ENCODE measurements at regions not wholly inside any gene's neighbourhood (a gene's known extent, or its start where the extent isn't known, plus 50 kb on each side); places are given as distances from the start of the nearest gene placed in this dataset.

- Histone ChIP-seq H3K9me3 (ENCODE audit: low read length) (no peaks in the 10 kb centered on the region), H3K4me3 (ENCODE audit: low read length) (no peak overlapping the region), H3K9me2 (ENCODE audit: insufficient read depth, low read length) (no peaks in the 10 kb centered on the region), H2AFZ (ENCODE audit: low read depth, low read length) (no peak overlapping the region), H4K20me1 (ENCODE audit: insufficient read depth) (no peaks in the 10 kb centered on the region), H3K27ac (ENCODE audit: low read length) (no peak overlapping the region), H3K27me3 (ENCODE audit: insufficient read depth, low read depth, low read length) (no peaks in the 10 kb centered on the region), H3F3A (ENCODE audit: insufficient read depth, low read length, poor library complexity, severe bottlenecking) (no peaks in the 10 kb centered on the region), H3K4me2 (ENCODE audit: low read length) (no peak overlapping the region), H3K9ac (ENCODE audit: low read length) (no peak overlapping the region), H3K79me2 (replicated peaks; ENCODE audit: insufficient read depth, low read length) (no peaks in the 10 kb centered on the region), H3K36me3 (ENCODE audit: insufficient read depth, low read length) (no peaks in the 10 kb centered on the region)
- TF ChIP-seq MXI1 (conservative IDR thresholded peaks at IDR 0.05; ENCODE audit: poor library complexity, severe bottlenecking) (no peak), POLR2AphosphoS5 (IDR thresholded peaks at IDR 0.05) (no peak), REST (IDR thresholded peaks at IDR 0.05; ENCODE audit: borderline replicate concordance) (no peak), SMC3 (conservative IDR thresholded peaks at IDR 0.05; ENCODE audit: poor library complexity) (no peak), RAD21 (conservative IDR thresholded peaks at IDR 0.05) (no peak), EZH2 (IDR thresholded peaks at IDR 0.05; ENCODE audit: borderline replicate concordance, insufficient read depth, low read length, poor library complexity, severe bottlenecking) (no peak), EP300 (conservative IDR thresholded peaks at IDR 0.05; ENCODE audit: poor library complexity, severe bottlenecking) (no peak), TAF1 (IDR thresholded peaks at IDR 0.05; ENCODE audit: low read depth) (no peak)
- TF ChIP-seq, protein P1, sequence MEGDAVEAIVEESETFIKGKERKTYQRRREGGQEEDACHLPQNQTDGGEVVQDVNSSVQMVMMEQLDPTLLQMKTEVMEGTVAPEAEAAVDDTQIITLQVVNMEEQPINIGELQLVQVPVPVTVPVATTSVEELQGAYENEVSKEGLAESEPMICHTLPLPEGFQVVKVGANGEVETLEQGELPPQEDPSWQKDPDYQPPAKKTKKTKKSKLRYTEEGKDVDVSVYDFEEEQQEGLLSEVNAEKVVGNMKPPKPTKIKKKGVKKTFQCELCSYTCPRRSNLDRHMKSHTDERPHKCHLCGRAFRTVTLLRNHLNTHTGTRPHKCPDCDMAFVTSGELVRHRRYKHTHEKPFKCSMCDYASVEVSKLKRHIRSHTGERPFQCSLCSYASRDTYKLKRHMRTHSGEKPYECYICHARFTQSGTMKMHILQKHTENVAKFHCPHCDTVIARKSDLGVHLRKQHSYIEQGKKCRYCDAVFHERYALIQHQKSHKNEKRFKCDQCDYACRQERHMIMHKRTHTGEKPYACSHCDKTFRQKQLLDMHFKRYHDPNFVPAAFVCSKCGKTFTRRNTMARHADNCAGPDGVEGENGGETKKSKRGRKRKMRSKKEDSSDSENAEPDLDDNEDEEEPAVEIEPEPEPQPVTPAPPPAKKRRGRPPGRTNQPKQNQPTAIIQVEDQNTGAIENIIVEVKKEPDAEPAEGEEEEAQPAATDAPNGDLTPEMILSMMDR (IDR thresholded peaks at IDR 0.05; ENCODE audit: poor library complexity, severe bottlenecking) = no peak
Measured at GRCh38 chr12:131589966-131590365, 120.9 kb upstream of the SFSWAP start.

- no peaks in the 10 kb centered on the region for H3K79me2 ChIP-seq (replicated peaks; ENCODE audit: insufficient read depth, low read length)
- H3K9me2 ChIP-seq (ENCODE audit: insufficient read depth, low read length) = no peaks in the 10 kb centered on the region
- H3K4me3 ChIP-seq (ENCODE audit: low read length) = no peak overlapping the region
- no peak overlapping the region for H3K4me2 ChIP-seq (ENCODE audit: low read length)
- no peaks in the 10 kb centered on the region for H3K9me3 ChIP-seq (ENCODE audit: low read length)
- no peaks in the 10 kb centered on the region for H3K36me3 ChIP-seq (ENCODE audit: insufficient read depth, low read length)
- H2AFZ ChIP-seq (ENCODE audit: low read depth, low read length) = no peak overlapping the region
- TF ChIP-seq SMC3 (conservative IDR thresholded peaks at IDR 0.05; ENCODE audit: poor library complexity) (no peak), MXI1 (conservative IDR thresholded peaks at IDR 0.05; ENCODE audit: poor library complexity, severe bottlenecking) (no peak), POLR2AphosphoS5 (IDR thresholded peaks at IDR 0.05) (no peak), TAF1 (IDR thresholded peaks at IDR 0.05; ENCODE audit: low read depth) (no peak)
- TF ChIP-seq, protein P1 (IDR thresholded peaks at IDR 0.05; ENCODE audit: poor library complexity, severe bottlenecking) = no peak
- H3K9ac ChIP-seq (ENCODE audit: low read length) = no peak overlapping the region
- no peaks in the 10 kb centered on the region for H4K20me1 ChIP-seq (ENCODE audit: insufficient read depth)
- no peaks in the 10 kb centered on the region for H3K27me3 ChIP-seq (ENCODE audit: insufficient read depth, low read depth, low read length)
- H3K27ac ChIP-seq (ENCODE audit: low read length) = no peak overlapping the region
- H3F3A ChIP-seq (ENCODE audit: insufficient read depth, low read length, poor library complexity, severe bottlenecking) = no peaks in the 10 kb centered on the region
Measured at GRCh38 chr12:131591136-131591535, 119.8 kb upstream of the SFSWAP start.

All from neural cell (in vitro differentiated cells).